ENCODE measurements at regions not wholly inside any gene's neighbourhood (a gene's known extent, or its start where the extent isn't known, plus 50 kb on each side); places are given as distances from the start of the nearest gene placed in this dataset.
"Not testable (repeated sequence)": the region's sequence is repeated elsewhere in the genome, so short reads cannot be mapped to it uniquely, and the experiment has no call there.

- no peak for DNase-seq
Measured at GRCh38 chr13:44697058-44697457, 120.9 kb upstream of the TSC22D1 start.

DNA sequence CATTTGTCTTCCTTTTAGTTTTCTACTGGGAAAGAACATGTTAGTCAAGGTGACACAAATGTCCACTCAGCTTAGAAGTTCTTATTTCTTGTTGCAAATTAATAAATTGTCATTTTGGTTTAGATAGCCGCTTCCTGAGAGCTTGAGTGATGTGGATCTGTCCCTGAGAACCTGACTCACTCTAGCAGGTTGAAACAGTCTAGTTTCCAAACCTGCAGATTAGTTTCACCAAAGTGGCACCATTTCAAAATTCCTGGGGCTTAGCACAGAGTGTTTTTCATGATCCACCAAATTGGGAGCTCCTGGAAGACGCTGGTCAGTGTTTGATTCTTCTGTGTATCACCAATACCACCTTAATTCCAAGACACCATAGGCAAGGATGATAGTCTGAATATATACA, 119.4 kb upstream of the TSC22D1 start:
- DNase-seq = no peak

DNA sequence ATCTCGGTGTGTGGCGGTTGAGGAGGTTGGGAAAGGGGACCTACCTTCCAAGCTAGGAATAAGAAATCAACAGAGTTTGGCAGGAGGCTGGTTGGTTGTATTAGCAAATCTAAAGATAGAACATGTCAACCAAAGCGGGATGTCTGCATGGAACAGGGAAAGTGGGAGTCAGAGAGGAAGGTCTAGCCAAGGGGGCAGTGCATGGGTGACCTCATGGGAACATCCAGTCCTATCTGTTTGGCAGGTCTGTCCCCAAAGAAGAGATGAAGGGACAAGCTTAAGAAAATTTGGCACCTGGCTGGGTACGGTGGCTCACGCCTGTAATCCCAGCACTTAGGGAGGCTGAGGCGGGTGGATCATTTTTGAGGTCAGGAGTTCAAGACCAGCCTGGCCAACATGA, 118.7 kb upstream of the TSC22D1 start:
- DNase-seq = no peak

- DNase-seq = no peak
Measured at GRCh38 chr13:44694291-44694690, 118.2 kb upstream of the TSC22D1 start.

DNA sequence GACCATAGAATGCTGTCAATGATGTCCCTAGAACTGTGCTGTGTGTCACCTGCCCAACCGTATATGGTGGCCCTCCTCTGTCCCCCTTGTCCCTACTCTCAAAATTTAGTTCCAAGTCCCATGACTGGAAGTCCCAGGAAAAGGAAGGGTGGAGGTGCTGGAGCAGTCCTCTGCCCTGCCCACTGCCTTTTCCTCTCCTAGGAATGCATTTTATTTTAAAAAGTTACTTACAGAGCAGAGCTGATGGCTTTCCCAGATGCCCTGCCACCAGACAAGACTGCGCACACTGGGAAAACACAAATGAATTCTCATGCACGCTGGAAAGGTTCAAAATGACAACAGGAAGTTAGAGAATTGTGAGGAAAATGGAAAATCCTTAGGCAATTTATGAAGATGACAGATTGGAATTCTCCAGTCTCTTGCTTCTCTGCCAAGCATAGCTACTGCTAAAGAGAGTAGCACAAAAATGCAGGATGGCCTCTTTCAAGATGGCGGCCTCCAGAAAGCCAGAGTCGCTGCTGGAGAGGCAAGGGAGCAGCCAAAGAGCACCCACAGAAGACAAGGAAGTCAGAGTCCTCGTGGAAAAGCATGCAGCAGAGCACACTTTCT, 117.1 kb upstream of the TSC22D1 start:
- no peak for DNase-seq

DNA sequence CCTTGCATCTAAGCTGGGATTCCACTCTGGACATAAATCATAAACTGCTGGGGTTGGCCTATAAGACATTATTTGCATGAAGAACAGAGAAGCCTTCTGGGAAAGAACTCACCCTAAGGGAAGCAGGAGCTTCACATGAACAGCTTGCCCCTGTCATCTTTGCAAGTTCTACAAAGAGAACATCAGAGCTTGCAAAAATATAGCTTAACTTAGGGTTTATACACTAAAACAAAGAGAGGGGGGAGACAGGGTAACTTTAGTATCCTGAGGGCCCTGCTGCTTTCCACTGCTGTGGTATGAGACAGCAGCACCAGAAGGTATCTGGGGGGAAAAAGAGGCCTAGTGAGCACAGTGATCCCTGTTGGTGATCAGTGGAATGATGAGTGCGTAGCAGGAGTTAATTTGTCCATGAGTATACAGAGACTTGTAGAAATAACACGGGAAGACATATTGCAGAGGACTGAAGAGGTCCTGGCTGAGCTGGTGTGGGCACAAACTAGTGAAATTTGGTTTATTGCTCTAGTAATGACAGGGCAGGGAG, 116.1 kb upstream of the TSC22D1 start:
- no peak for DNase-seq

GRCh38 chr13:44690376-44690775, 114.2 kb upstream of the TSC22D1 start:
- no peak for DNase-seq

- no peak for DNase-seq
Measured at GRCh38 chr13:44688652-44689051, 112.5 kb upstream of the TSC22D1 start.

DNA sequence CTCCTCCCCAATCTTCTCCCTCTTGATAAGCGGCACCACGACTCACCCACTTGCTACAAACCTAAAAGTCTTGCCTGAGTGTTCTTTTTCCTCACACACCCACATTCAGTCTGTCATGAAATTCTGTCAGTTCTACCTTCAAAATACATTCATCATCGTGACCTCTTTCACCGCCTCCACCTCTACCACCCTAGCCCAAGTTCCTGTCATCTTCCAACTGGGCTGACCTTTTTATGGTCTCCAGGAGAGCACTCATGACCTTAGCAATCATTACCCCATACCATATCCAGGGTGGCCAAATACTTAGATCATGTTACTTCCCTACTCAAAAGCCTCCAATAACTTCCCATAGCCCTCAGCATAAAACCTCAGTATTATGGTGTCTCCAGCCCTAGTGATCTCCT, 110.4 kb upstream of the TSC22D1 start:
- DNase-seq = no peak

DNA sequence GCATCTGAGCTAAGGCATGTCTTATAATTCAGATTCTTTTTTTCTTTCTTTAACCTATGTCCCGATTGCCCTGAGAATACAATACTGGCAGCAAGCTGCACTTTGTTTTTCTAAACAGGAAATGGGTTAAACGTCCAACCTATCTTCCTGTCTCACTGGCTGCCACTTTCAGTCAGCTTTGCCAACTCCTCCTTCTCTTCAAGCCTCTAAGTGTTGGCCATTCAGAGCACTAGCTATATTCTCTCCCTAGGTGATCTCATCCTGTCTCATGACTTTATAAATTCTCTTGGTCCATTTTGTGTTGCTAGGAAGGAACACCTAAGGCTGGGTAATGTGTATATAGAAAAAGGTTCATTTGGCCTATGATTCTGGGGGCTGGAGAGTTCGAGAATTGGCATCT, 109.5 kb upstream of the TSC22D1 start:
- DNase-seq = no peak

DNA sequence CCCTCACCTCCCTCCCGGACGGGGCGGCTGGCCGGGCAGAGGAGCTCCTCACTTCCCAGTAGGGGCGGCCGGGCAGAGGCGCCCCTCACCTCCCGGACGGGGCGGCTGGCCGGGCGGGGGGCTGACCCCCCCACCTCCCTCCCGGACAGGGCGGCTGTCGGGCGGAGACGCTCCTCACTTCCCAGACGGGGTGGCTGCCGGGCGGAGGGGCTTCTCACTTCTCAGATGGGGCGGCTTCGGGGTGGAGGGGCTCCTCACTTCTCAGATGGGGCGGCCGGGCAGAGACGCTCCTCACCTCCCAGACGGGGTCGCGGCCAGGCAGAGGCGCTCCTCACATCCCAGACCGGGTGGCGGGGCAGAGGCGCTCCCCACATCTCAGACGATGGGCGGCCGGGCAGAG, 106.3 kb upstream of the TSC22D1 start:
- DNase-seq = not testable (repeated sequence)

DNA sequence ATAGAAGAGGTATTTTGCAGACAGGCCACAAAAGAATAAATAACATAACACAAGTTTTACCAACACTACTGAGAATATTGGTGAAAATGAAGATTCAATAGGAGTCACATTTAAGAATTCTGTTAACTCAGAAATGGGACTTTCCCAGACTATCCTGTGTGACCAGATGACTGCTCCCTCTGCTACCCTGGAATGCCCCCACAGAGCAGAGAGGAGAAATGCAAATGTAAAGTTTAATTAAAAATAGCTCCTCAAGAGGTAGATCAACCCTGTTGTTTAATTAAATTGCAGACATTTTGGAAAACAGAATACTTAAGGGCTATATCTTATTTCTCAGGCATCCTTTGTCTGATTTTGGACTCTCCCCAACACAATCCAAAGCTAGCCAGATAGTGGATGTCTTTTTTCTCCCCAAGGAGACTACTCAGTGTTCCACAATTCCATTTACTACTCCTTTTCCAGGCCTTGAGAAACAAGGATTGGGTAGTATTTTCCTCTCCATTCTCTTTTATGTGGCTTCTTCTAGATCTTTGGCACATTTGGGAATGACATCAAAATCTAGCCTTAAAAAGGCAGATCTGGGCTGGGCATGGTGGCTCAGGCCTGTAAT, 104.7 kb upstream of the TSC22D1 start:
- DNase-seq = no peak

GRCh38 chr13:44679597-44679996, 103.5 kb upstream of the TSC22D1 start:
- DNase-seq = no peak

DNA sequence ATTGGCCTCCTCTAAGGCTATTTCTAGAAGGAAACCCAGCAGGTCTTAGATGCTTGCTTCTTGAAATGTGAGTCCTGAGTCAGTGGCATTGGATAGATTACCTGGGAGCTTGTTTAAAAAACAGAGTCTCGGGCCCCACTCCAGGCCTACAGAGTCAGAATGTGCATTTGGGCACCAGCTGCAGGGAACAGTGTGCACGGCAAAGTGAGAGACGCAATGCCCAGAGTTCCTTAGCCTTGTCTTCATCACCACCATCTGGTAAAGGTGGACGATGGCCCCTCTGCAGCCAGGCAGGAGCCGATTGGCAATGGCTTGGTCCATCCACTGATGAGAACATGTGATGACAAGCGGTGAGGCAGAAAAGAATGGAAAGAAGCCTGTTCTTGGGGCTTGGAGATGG, 102.1 kb upstream of the TSC22D1 start:
- no peak for DNase-seq

- no peak for DNase-seq
Measured at GRCh38 chr13:44676534-44676933, 100.4 kb upstream of the TSC22D1 start.

- DNase-seq = no peak
Measured at GRCh38 chr13:44669534-44669933, 93.4 kb upstream of the TSC22D1 start.

GRCh38 chr13:44668688-44669087, 92.6 kb upstream of the TSC22D1 start:
- DNase-seq = no peak

DNA sequence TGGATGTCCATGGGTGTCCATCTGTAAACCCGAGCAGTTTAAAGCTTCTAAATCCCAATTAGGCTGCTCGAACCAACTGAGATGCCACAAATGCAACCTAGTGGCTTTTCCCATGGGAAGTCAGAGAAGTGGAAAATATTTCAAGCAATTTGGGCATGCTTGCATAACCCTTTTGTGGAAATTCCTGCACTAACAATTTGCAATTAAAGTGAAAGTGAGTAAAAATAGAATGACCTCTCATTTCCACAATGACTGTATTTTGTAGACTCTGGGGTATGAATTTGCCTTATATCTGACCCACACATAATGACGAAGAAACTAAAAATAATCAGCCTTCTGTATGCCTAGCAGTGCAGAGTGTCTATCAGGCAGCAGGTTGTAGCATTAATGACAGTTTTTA, 91.8 kb upstream of the TSC22D1 start:
- no peak for DNase-seq

GRCh38 chr13:44666538-44666937, 90.4 kb upstream of the TSC22D1 start:
- not testable (repeated sequence) for DNase-seq

DNA sequence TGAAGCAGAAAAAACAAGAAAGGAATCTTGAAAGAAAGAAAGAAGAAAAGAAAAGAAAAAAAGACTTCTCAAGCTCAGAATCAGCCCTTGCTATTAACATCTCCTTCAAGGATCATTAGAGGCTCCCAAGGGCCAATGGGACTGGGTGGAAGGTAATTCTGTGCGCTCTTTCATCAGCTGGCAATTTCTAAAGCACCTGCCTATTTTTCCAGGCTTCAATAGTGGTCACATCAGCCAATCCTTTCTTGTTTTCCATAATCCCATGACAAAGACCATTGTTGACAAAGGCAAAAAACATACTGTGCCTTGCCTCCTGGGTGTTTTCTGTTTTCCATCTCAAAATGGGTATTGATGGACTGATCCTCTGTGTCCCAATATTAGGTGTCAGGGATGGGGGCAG, 88.2 kb upstream of the TSC22D1 start:
- no peak for DNase-seq

GRCh38 chr13:44662515-44662914, 86.4 kb upstream of the TSC22D1 start:
- no peak for DNase-seq

DNA sequence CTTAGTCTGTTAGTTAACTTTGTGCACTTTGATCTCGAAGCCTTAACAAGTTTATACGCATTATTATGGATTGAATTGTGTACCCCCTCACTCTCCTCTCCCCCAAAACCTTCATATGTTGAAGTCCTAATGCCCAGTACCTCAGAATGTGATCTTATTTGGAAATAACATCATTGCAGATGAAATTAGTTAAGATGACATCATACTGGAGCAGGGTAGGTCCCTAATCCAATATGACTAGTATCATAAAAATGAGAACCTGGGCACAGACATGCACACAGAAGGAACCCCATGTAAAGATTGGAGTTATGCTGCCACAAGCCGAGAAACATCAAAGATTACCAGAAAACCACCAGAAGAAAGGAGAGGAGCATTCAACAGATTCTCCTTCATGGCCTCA, 85.8 kb upstream of the TSC22D1 start:
- no peak for DNase-seq

GRCh38 chr13:44660050-44660449, 83.9 kb upstream of the TSC22D1 start:
- DNase-seq = no peak

DNA sequence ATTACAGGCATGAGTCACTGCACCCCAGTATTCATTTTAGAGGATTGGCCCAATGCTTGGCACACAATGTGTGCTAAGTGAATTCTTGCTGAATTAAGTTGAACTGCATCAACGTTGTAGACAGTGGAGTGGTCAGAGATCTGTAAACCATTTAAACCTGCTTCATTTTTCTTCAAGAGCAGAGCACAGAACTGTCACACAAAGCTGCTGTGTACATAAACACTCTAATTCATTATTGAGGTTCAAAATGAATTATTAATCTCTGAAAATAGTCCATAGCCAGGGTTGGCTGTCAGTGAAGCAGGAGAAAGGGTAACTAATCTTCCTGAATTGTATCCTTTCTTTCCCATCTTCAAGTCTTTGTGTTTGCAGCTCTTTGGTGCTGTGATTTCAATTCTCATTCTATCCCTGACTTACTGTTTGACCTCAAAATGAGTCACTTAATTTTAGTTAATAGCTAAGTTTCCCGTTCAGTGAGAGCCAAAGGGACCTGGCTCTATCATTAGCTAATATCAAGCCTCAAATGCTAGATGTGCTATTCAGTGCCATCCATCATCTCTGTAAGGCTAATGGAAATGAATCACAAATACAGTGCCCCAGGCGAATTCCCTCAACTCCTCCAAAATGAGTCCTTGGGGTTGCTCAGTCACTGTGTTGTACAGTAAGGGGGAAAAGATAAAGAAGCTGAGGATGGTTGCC, 77.0 kb upstream of the TSC22D1 start:
- no peak for DNase-seq
